KMS-11 (cell line): ENCODE measurements at regions not wholly inside any gene's neighbourhood (a gene's known extent, or its start where the extent isn't known, plus 50 kb on each side); places are given as distances from the start of the nearest gene placed in this dataset.

Experiments
- H2AFZ ChIP-seq: fragments of 200-600 bp; sonication (generic); 2 replicates; pipeline ENCODE4 v1.6.1; 2016; ENCODE audit warnings: antibody characterized with exemption, mixed run types, low read depth
- H3K27ac ChIP-seq: fragments of 200-600 bp; sonication (generic); 2 replicates; pipeline ENCODE4 v1.6.1; 2016; ENCODE audit warnings: mild to moderate bottlenecking, mixed run types
- H3K27me3 ChIP-seq: fragments of 200-600 bp; sonication (generic); 2 replicates; pipeline ENCODE4 v1.6.1; 2017; ENCODE audit warnings: mild to moderate bottlenecking, low read depth, mixed run types, moderate library complexity; ENCODE audit not compliant: insufficient read depth
- H3K36me3 ChIP-seq: fragments of 200-600 bp; sonication (generic); 2 replicates; pipeline ENCODE4 v1.6.1; 2017; ENCODE audit warnings: mild to moderate bottlenecking, mixed run types; ENCODE audit not compliant: insufficient read depth
- H3K4me1 ChIP-seq: fragments of 200-600 bp; sonication (generic); 2 replicates; pipeline ENCODE4 v1.6.1; 2016; ENCODE audit warnings: mild to moderate bottlenecking, low read depth, mixed run types; ENCODE audit not compliant: poor library complexity, severe bottlenecking
- H3K4me2 ChIP-seq: fragments of 200-600 bp; sonication (generic); 2 replicates; pipeline ENCODE4 v1.7.0; 2016; ENCODE audit warnings: mild to moderate bottlenecking, mixed run types
- H3K4me3 ChIP-seq: fragments of 200-600 bp; sonication (generic); IDR thresholded peaks from 2 replicates; pipeline ENCODE4 v1.6.1; 2017; ENCODE audit warnings: low read depth, low read length, mixed read lengths; ENCODE audit not compliant: insufficient read depth
- H3K79me2 ChIP-seq: fragments of 200-600 bp; sonication (generic); 2 replicates; pipeline ENCODE4 v1.6.1; 2016; ENCODE audit warnings: low read depth, mixed run types; ENCODE audit not compliant: insufficient read depth
- H3K9ac ChIP-seq: fragments of 200-600 bp; sonication (generic); 2 replicates; pipeline ENCODE4 v1.6.1; 2016; ENCODE audit warnings: mild to moderate bottlenecking, mixed run types
- H4K20me1 ChIP-seq: fragments of 200-600 bp; sonication (generic); 2 replicates; pipeline ENCODE4 v1.6.1; 2016; ENCODE audit warnings: mild to moderate bottlenecking, mixed run types; ENCODE audit not compliant: insufficient read depth
- CTCF ChIP-seq: fragments of 200-600 bp; sonication (generic); conservative IDR thresholded peaks from 2 replicates; pipeline ENCODE4 v1.6.1; 2017; ENCODE audit warnings: low read depth, mild to moderate bottlenecking, antibody characterized with exemption, low read length, moderate library complexity, mixed read lengths

DNA sequence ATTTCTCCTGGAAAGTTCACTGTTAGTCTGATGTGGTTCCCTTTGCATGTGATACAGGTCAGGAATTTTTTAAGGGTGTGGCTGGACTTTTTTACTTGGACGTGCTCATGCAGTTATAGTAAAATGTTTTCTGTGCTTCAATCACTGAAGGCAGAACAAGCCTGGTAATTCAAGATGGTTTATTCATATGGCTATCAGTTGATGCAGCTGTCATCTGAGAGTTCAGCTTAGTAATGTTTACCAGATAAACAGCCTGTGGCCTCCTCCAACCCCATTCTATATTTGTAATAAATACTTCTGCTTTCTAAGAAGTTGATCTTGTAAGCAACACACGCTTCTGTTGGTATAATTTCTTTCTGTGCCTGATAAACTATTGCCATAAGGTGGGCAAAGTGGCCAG is 2105.9 kb downstream of the ARAP2 start:
- no peak overlapping the region for H3K4me3 ChIP-seq
- H3K27me3 ChIP-seq, result no peaks in the 10 kb centered on the region
- H3K4me2 ChIP-seq, result no peak overlapping the region
- no peaks in the 10 kb centered on the region for H4K20me1 ChIP-seq
- no peak overlapping the region for H3K27ac ChIP-seq
- H3K4me1 ChIP-seq, result no peaks in the 10 kb centered on the region
- no peak for TF ChIP-seq CTCF
- H2AFZ ChIP-seq, result no peak overlapping the region
- no peaks in the 10 kb centered on the region for H3K79me2 ChIP-seq
- H3K9ac ChIP-seq, result no peak overlapping the region
- no peaks in the 10 kb centered on the region for H3K36me3 ChIP-seq

- H3K27me3 ChIP-seq, result no peaks in the 10 kb centered on the region
- no peak for TF ChIP-seq CTCF
- no peaks in the 10 kb centered on the region for H4K20me1 ChIP-seq
- no peaks in the 10 kb centered on the region for H3K36me3 ChIP-seq
- no peak overlapping the region for H2AFZ ChIP-seq
- H3K4me1 ChIP-seq, result no peaks in the 10 kb centered on the region
- H3K27ac ChIP-seq, result no peak overlapping the region
- H3K4me3 ChIP-seq, result no peak overlapping the region
- H3K79me2 ChIP-seq, result no peaks in the 10 kb centered on the region
- H3K9ac ChIP-seq, result no peak overlapping the region
- H3K4me2 ChIP-seq, result no peak overlapping the region
Observed at GRCh38 chr4:34139346-34139745, 2105.0 kb downstream of the ARAP2 start.

DNA sequence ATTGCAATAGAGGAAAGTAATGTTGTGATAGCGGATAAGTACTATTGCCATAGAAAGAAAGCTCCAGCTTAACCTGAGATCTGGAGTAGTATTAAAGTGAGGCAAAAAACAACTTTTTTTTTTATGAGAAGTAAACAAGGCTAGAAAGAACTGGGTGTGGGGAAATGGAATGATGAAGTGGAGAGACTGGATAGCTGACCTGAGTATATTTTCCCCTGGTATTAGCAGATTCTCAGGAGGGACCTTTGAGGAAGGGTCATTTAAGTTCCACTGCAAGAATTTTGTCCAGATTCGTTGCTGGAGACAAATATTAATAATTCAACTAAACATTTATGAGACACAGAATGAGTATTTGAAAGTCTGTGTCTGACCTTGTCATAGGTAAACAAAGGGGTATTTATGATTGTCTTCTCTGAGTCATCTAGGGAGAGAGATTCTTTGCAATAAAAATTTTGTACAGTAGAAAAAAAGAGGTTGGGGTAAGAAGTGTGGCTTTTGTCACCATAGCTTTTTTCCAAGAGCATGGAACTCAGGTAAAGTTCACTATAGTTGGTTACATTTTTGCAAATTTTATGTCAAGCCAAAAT is 2095.9 kb downstream of the ARAP2 start:
- Histone ChIP-seq H3K27me3 (no peaks in the 10 kb centered on the region), H3K4me2 (no peak overlapping the region), H3K4me3 (no peak overlapping the region), H4K20me1 (no peaks in the 10 kb centered on the region), H3K4me1 (no peaks in the 10 kb centered on the region), H3K36me3 (no peaks in the 10 kb centered on the region), H2AFZ (no peak overlapping the region), H3K27ac (no peak overlapping the region), H3K79me2 (no peaks in the 10 kb centered on the region), H3K9ac (no peak overlapping the region)
- TF ChIP-seq CTCF, result no peak

- no peak overlapping the region for H2AFZ ChIP-seq
- no peak overlapping the region for H3K27ac ChIP-seq
- H3K4me2 ChIP-seq, result no peak overlapping the region
- no peaks in the 10 kb centered on the region for H3K79me2 ChIP-seq
- no peak overlapping the region for H3K4me3 ChIP-seq
- no peaks in the 10 kb centered on the region for H4K20me1 ChIP-seq
- H3K27me3 ChIP-seq, result no peaks in the 10 kb centered on the region
- no peak for TF ChIP-seq CTCF
- H3K4me1 ChIP-seq, result no peaks in the 10 kb centered on the region
- H3K9ac ChIP-seq, result no peak overlapping the region
- no peaks in the 10 kb centered on the region for H3K36me3 ChIP-seq
Observed at GRCh38 chr4:34157547-34157946, 2086.8 kb downstream of the ARAP2 start.

DNA sequence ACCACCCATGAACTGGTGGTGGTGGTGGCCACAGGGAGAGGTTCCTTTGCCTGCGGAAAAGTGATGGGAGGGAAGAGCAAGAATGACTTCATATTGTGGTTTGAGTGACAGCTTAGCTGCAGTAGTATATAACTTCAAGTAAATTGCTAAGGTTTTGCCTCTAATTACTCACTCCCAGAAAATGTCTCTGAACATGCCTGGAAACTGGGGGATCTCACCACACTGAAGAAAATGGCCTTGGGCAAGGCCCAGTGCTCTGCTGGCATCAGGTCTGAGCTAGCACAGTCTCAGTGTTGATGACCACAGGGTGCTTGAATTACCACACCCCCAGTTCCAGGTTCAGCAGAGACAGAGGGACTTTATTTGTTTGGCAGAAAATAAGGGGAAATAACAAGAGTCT is 2085.4 kb downstream of the ARAP2 start:
- no peak overlapping the region for H3K4me3 ChIP-seq
- no peaks in the 10 kb centered on the region for H4K20me1 ChIP-seq
- H3K79me2 ChIP-seq, result no peaks in the 10 kb centered on the region
- no peaks in the 10 kb centered on the region for H3K27me3 ChIP-seq
- H3K4me2 ChIP-seq, result no peak overlapping the region
- no peak for TF ChIP-seq CTCF
- no peak overlapping the region for H2AFZ ChIP-seq
- no peaks in the 10 kb centered on the region for H3K4me1 ChIP-seq
- no peaks in the 10 kb centered on the region for H3K36me3 ChIP-seq
- no peak overlapping the region for H3K27ac ChIP-seq
- no peak overlapping the region for H3K9ac ChIP-seq
